Uterus (tissue), 2 donors: ENCODE measurements at regions not wholly inside any gene's neighbourhood (a gene's known extent, or its start where the extent isn't known, plus 50 kb on each side); places are given as distances from the start of the nearest gene placed in this dataset.

Source experiments
- CTCF ChIP-seq, 4 experiments: fragments of 200-600 bp in 2 of 4; fragments of 450-650 bp in 2 of 4; sonication (generic) in 2 of 4; IDR thresholded peaks; one replicate each; pipeline ENCODE4 v1.5.1; 2016 to 2019; ENCODE audit warnings: antibody characterized with exemption in 4 of 4, mild to moderate bottlenecking in 2 of 4, moderate library complexity in 1 of 4
- POLR2A ChIP-seq, 2 donors: fragments of 450-650 bp; IDR thresholded peaks; one replicate each; pipeline ENCODE4 v1.6.1; 2016; ENCODE audit warnings: antibody characterized with exemption in 2 of 2, mild to moderate bottlenecking in 1 of 2, moderate library complexity in 1 of 2

GRCh38 chr5:29701600-29701999, 1491.9 kb upstream of the CDH6 start:
- TF ChIP-seq POLR2A (IDR thresholded peaks at IDR 0.05) (no peak), CTCF (IDR thresholded peaks at IDR 0.05) (no peak)
